Endothelial cell of umbilical vein (primary cell): ENCODE measurements at regions not wholly inside any gene's neighbourhood (a gene's known extent, or its start where the extent isn't known, plus 50 kb on each side); places are given as distances from the start of the nearest gene placed in this dataset.

ENCODE experiments used
- CTCF ChIP-seq, 2 donors: IDR thresholded peaks; 1 replicate in 1 of 2; 2 replicates in 1 of 2; pipeline ENCODE4 v1.5.1; 2011; ENCODE audit warnings: low read length in 2 of 2, mild to moderate bottlenecking in 2 of 2, moderate library complexity in 2 of 2, control low read depth in 1 of 2, inconsistent platforms in 1 of 2, low read depth in 1 of 2; ENCODE audit not compliant: insufficient read depth in 1 of 2; ENCODE audit errors: extremely low read depth in 1 of 2
- EZH2 ChIP-seq: IDR thresholded peaks from 2 replicates; pipeline ENCODE4 v1.6.1; 2012; ENCODE audit warnings: borderline replicate concordance, low read depth, mild to moderate bottlenecking, moderate library complexity, low read length, inconsistent platforms; ENCODE audit not compliant: severe bottlenecking
- FOS ChIP-seq: IDR thresholded peaks from 2 replicates; pipeline ENCODE4 v1.6.1; 2011; ENCODE audit warnings: mild to moderate bottlenecking, low read length, moderate library complexity, borderline replicate concordance; ENCODE audit not compliant: insufficient read depth
- GATA2 ChIP-seq: IDR thresholded peaks from 2 replicates; pipeline ENCODE4 v1.7.0; 2011; ENCODE audit warnings: low read depth, mild to moderate bottlenecking, moderate library complexity, mixed read lengths, low read length; ENCODE audit not compliant: insufficient read length, insufficient read depth
- JUN ChIP-seq: IDR thresholded peaks from 2 replicates; pipeline ENCODE4 v1.6.1; 2011; ENCODE audit warnings: borderline replicate concordance, low read depth; ENCODE audit not compliant: insufficient read length, insufficient read depth
- MYC ChIP-seq: IDR thresholded peaks from one replicate; pipeline ENCODE4 v1.6.1; 2011; ENCODE audit warnings: mild to moderate bottlenecking, low read depth, low read length
- POLR2A ChIP-seq: IDR thresholded peaks from 2 replicates; pipeline ENCODE4 v1.6.1; 2012; ENCODE audit warnings: low read depth, mild to moderate bottlenecking, control low read depth, low read length
- POLR2AphosphoS5 ChIP-seq: IDR thresholded peaks from 2 replicates; pipeline ENCODE4 v1.6.1; 2012; ENCODE audit warnings: low read depth, mild to moderate bottlenecking, control low read depth, low read length, moderate library complexity; ENCODE audit not compliant: insufficient read depth
- TF ChIP-seq, protein P1 (sequence below): IDR thresholded peaks from 2 replicates; pipeline ENCODE4 v1.6.1; 2011; ENCODE audit not compliant: insufficient read depth, insufficient read length

DNA sequence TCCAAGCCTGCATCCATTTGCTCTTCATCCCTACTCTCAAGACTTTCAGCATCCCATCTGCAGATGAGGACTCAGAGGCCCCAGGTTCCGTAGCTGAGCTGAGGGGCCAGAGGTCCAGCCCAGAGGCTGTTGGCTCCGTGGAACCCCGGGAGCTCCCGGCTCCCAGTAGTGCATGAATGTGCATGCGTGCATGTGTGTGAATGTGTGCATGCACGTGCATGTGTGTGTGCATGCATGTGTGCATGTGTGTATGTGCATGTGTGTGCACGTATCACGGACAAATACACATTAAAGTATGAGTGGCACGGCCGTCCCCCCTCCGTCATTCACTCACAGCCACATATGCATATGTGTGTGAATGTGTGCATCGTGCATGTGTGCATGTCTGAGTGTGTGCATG lies 149.9 kb downstream of the KIF26A start:
- TF ChIP-seq POLR2AphosphoS5 (no peak), CTCF (IDR thresholded peaks at IDR 0.05; ENCODE audit: extremely low read depth in 1 of 2, insufficient read depth in 1 of 2, low read depth in 1 of 2, low read length in 2 of 2) (no peak), POLR2A (no peak), EZH2 (no peak), JUN (no peak), FOS (no peak), GATA2 (no peak), MYC (no peak)
- TF ChIP-seq, protein P1, sequence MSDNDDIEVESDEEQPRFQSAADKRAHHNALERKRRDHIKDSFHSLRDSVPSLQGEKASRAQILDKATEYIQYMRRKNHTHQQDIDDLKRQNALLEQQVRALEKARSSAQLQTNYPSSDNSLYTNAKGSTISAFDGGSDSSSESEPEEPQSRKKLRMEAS: no peak
